ENCODE measurements at regions not wholly inside any gene's neighbourhood (a gene's known extent, or its start where the extent isn't known, plus 50 kb on each side); places are given as distances from the start of the nearest gene placed in this dataset.
"Not testable (repeated sequence)": the region's sequence is repeated elsewhere in the genome, so short reads cannot be mapped to it uniquely, and the experiment has no call there.

DNA sequence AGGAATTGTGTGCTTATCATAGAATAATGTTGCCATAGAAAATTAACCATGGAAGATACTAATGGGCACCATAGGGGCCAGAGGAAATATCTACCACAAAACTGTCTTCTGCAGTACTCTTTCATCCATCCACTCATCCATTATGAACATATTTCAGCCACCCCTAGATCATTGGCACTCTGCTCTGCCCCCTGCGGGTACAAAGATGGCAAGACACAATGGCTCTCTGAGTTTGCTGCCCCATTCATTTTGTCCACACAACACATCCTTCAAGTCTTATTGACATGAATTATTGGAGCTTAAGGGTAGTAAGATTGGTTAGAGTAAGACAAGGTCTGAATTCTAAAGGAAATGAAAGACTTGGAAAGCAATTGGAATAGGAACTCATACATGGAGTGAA, 1224.7 kb upstream of the CELF4 start:
- H3K4me2 ChIP-seq, result no peak overlapping the region
- H4K20me1 ChIP-seq (ENCODE audit: insufficient read depth), result no peaks in the 10 kb centered on the region
- no peaks in the 10 kb centered on the region for H3K36me3 ChIP-seq (ENCODE audit: insufficient read depth)
- H3K4me3 ChIP-seq (IDR thresholded peaks at IDR 0.05; ENCODE audit: insufficient read depth, low read depth, low read length), result no peak overlapping the region
- no peaks in the 10 kb centered on the region for H3K27me3 ChIP-seq (ENCODE audit: insufficient read depth, low read depth)
- no peaks in the 10 kb centered on the region for H3K4me1 ChIP-seq (ENCODE audit: low read depth, poor library complexity, severe bottlenecking)
- no peaks in the 10 kb centered on the region for H3K79me2 ChIP-seq (ENCODE audit: insufficient read depth, low read depth)
- no peak overlapping the region for H2AFZ ChIP-seq (ENCODE audit: low read depth)
- TF ChIP-seq, protein P1, sequence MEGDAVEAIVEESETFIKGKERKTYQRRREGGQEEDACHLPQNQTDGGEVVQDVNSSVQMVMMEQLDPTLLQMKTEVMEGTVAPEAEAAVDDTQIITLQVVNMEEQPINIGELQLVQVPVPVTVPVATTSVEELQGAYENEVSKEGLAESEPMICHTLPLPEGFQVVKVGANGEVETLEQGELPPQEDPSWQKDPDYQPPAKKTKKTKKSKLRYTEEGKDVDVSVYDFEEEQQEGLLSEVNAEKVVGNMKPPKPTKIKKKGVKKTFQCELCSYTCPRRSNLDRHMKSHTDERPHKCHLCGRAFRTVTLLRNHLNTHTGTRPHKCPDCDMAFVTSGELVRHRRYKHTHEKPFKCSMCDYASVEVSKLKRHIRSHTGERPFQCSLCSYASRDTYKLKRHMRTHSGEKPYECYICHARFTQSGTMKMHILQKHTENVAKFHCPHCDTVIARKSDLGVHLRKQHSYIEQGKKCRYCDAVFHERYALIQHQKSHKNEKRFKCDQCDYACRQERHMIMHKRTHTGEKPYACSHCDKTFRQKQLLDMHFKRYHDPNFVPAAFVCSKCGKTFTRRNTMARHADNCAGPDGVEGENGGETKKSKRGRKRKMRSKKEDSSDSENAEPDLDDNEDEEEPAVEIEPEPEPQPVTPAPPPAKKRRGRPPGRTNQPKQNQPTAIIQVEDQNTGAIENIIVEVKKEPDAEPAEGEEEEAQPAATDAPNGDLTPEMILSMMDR (conservative IDR thresholded peaks at IDR 0.05; ENCODE audit: low read depth, low read length), result no peak; the same call in 1 of the 2 replicates
- no peak overlapping the region for H3K9ac ChIP-seq
- no peak overlapping the region for H3K27ac ChIP-seq

DNA sequence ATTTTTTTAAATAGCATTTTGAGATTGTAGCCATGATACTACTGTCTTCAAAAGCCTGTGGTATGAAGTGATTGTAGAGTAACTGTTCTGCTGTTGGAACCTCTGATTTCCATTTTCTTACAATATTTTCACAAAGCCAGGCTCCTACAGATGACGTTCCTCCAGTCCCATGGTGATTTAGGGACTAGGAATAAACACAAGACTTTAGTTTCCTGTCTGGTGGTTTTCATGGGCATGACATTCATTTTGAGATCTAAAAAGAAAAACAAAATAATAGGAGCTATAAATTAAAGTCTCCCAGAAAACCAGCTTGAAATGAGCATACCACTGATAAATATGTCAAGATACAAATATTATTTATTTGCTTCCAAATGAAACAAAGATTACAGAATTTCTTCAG, 1223.5 kb upstream of the CELF4 start:
- H3K27me3 ChIP-seq (ENCODE audit: insufficient read depth, low read depth), result no peaks in the 10 kb centered on the region
- no peak overlapping the region for H3K4me2 ChIP-seq
- no peaks in the 10 kb centered on the region for H3K36me3 ChIP-seq (ENCODE audit: insufficient read depth)

DNA sequence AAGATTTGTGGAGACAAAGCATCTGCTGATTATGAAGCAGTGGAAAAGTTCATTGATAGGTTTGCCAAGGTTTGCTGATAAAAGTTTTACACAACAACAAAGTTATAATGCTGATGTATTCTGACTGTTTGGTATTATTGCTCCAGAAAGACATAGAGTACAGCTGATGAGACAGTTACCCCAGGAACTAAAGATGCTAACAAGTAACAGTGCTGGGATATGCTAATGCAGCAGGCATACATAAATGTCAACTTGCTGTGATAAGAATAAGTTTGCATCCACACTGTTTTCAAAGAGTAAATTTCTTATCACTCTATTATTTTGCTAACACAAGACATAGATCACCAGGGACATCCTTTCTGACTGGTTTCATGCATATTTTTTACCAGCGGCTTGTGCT, 1221.3 kb upstream of the CELF4 start:
- Histone ChIP-seq H3K79me2 (ENCODE audit: insufficient read depth, low read depth) (no peaks in the 10 kb centered on the region), H4K20me1 (ENCODE audit: insufficient read depth) (no peaks in the 10 kb centered on the region), H3K9ac (no peak overlapping the region), H3K4me2 (no peak overlapping the region), H3K4me1 (ENCODE audit: low read depth, poor library complexity, severe bottlenecking) (no peaks in the 10 kb centered on the region), H3K27me3 (ENCODE audit: insufficient read depth, low read depth) (no peaks in the 10 kb centered on the region), H3K4me3 (IDR thresholded peaks at IDR 0.05; ENCODE audit: insufficient read depth, low read depth, low read length) (no peak overlapping the region), H3K27ac (no peak overlapping the region), H3K36me3 (ENCODE audit: insufficient read depth) (no peaks in the 10 kb centered on the region), H2AFZ (ENCODE audit: low read depth) (no peak overlapping the region)
- TF ChIP-seq, protein P1 (conservative IDR thresholded peaks at IDR 0.05; ENCODE audit: low read depth, low read length), result no peak

More for the DNA sequence above, 1223.5 kb upstream of the CELF4 start:
- no peak overlapping the region for H3K9ac ChIP-seq
- no peak overlapping the region for H2AFZ ChIP-seq (ENCODE audit: low read depth)
- H3K4me3 ChIP-seq (IDR thresholded peaks at IDR 0.05; ENCODE audit: insufficient read depth, low read depth, low read length), result no peak overlapping the region
- H3K27ac ChIP-seq, result no peak overlapping the region
- H4K20me1 ChIP-seq (ENCODE audit: insufficient read depth), result no peaks in the 10 kb centered on the region
- TF ChIP-seq, protein P1 (conservative IDR thresholded peaks at IDR 0.05; ENCODE audit: low read depth, low read length), result no peak
- no peaks in the 10 kb centered on the region for H3K4me1 ChIP-seq (ENCODE audit: low read depth, poor library complexity, severe bottlenecking)
- no peaks in the 10 kb centered on the region for H3K79me2 ChIP-seq (ENCODE audit: insufficient read depth, low read depth)

DNA sequence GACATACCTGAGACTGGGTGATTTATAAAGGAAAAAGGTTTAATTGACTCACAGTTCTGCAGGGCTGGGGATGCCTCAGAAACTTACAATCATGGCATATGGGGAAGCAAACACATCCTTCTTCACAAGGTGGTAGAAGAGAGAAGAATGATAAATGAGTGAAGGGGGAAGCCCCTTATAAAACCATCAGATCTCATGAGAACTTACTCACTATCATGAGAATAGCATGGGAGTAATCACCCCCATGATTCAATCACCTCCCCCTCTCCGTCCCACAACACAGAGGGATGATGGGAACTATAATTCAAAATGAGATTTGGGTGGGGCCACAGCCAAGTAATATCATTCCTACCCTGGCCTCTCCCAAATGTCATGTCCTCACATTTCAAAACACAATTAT, 1206.0 kb upstream of the CELF4 start:
- not testable (repeated sequence) for H3K4me3 ChIP-seq (IDR thresholded peaks at IDR 0.05; ENCODE audit: insufficient read depth, low read depth, low read length); H3K4me2 ChIP-seq; H3K36me3 ChIP-seq (ENCODE audit: insufficient read depth); H3K27ac ChIP-seq; H3K9ac ChIP-seq; H3K27me3 ChIP-seq (ENCODE audit: insufficient read depth, low read depth); H3K79me2 ChIP-seq (ENCODE audit: insufficient read depth, low read depth); H4K20me1 ChIP-seq (ENCODE audit: insufficient read depth); H3K4me1 ChIP-seq (ENCODE audit: low read depth, poor library complexity, severe bottlenecking); H2AFZ ChIP-seq (ENCODE audit: low read depth)

DNA sequence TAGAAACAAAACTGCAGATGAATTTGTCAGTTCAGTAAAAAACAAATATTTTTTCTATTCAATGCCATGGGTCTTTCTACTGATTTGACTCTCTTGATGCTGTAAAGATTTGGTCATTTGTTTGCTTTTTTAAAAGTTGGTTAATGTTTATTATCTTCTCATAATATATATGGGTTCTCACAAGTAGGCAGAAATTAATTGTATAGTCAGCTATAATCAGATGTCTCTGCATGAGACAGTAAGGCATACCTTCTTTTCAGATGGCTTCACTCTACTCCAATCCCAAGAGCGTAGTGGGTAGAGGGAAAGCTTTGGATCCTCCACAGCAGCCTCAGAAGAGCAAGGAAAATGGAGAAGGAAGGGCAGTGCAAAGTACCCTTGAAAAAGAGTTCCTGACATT, 1202.9 kb upstream of the CELF4 start:
- no peaks in the 10 kb centered on the region for H4K20me1 ChIP-seq (ENCODE audit: insufficient read depth)
- no peaks in the 10 kb centered on the region for H3K27me3 ChIP-seq (ENCODE audit: insufficient read depth, low read depth)
- no peak overlapping the region for H3K9ac ChIP-seq

More for the DNA sequence above, 1202.9 kb upstream of the CELF4 start:
- TF ChIP-seq, protein P1 (conservative IDR thresholded peaks at IDR 0.05; ENCODE audit: low read depth, low read length), result no peak
- H3K79me2 ChIP-seq (ENCODE audit: insufficient read depth, low read depth), result no peaks in the 10 kb centered on the region
- no peak overlapping the region for H3K27ac ChIP-seq
- no peak overlapping the region for H2AFZ ChIP-seq (ENCODE audit: low read depth)
- H3K36me3 ChIP-seq (ENCODE audit: insufficient read depth), result no peaks in the 10 kb centered on the region
- no peaks in the 10 kb centered on the region for H3K4me1 ChIP-seq (ENCODE audit: low read depth, poor library complexity, severe bottlenecking)
- H3K4me2 ChIP-seq, result no peak overlapping the region
- no peak overlapping the region for H3K4me3 ChIP-seq (IDR thresholded peaks at IDR 0.05; ENCODE audit: insufficient read depth, low read depth, low read length)
